Keratinocyte (primary cell): ENCODE measurements at regions not wholly inside any gene's neighbourhood (a gene's known extent, or its start where the extent isn't known, plus 50 kb on each side); places are given as distances from the start of the nearest gene placed in this dataset.

Source experiments
- DNase-seq: peaks from one replicate; pipeline ENCODE4 v3.0.0-alpha.2; 2011; ENCODE audit warnings: low read depth, missing footprints, low spot score
- FAIRE-seq: peaks from 2 replicates; lab custom pipeline; 2011; peaks lifted over from hg19 to GRCh38; lab: Jason Lieb, UNC
- H2AFZ ChIP-seq: 2 replicates; pipeline ENCODE4 v1.6.0; 2012; ENCODE audit warnings: low read length, control low read depth, inconsistent platforms; ENCODE audit not compliant: control insufficient read depth
- H3K27ac ChIP-seq: 2 replicates; pipeline ENCODE4 v1.5.1; 2011; ENCODE audit warnings: low read length; ENCODE audit not compliant: control insufficient read depth, insufficient read depth
- H3K27me3 ChIP-seq: 3 replicates; pipeline ENCODE4 v1.6.0; 2011; ENCODE audit warnings: low read length; ENCODE audit not compliant: control insufficient read depth, insufficient read depth; ENCODE audit errors: extremely low read depth
- H3K36me3 ChIP-seq, 2 experiments: 2 replicates in 1 of 2; 3 replicates in 1 of 2; pipeline ENCODE4 v1.5.1; 2011; ENCODE audit warnings: low read length in 2 of 2, mild to moderate bottlenecking in 1 of 2; ENCODE audit not compliant: control insufficient read depth in 2 of 2, insufficient read depth in 2 of 2; ENCODE audit errors: extremely low read depth in 1 of 2
- H3K4me1 ChIP-seq: 3 replicates; pipeline ENCODE4 v1.5.1; 2011; ENCODE audit warnings: low read length; ENCODE audit not compliant: control insufficient read depth, insufficient read depth; ENCODE audit errors: extremely low read depth
- H3K4me2 ChIP-seq: 3 replicates; pipeline ENCODE4 v1.6.0; 2011; ENCODE audit warnings: low read depth, low read length; ENCODE audit not compliant: control insufficient read depth, insufficient read depth; ENCODE audit errors: extremely low read depth
- H3K4me3 ChIP-seq, 3 experiments: fragments of 200-600 bp in 1 of 3; sonication (generic) in 1 of 3; 2 replicates in 2 of 3; 3 replicates in 1 of 3; pipeline ENCODE4 v1.5.1; 2011 to 2016; ENCODE audit warnings: low read length in 3 of 3, mild to moderate bottlenecking in 3 of 3, control low read depth in 2 of 3, inconsistent platforms in 1 of 3, low read depth in 1 of 3, mixed read lengths in 1 of 3, mixed run types in 1 of 3, moderate library complexity in 1 of 3; ENCODE audit not compliant: control insufficient read depth in 2 of 3, insufficient read depth in 2 of 3; ENCODE audit errors: extremely low read depth in 1 of 3
- H3K79me2 ChIP-seq: 2 replicates; pipeline ENCODE4 v1.6.0; 2012; ENCODE audit warnings: low read length; ENCODE audit not compliant: control insufficient read depth, insufficient read depth
- H3K9ac ChIP-seq: 3 replicates; pipeline ENCODE4 v1.6.0; 2011; ENCODE audit warnings: low read length; ENCODE audit not compliant: control insufficient read depth, insufficient read depth; ENCODE audit errors: extremely low read depth
- H3K9me1 ChIP-seq: 3 replicates; pipeline ENCODE4 v1.6.0; 2011; ENCODE audit warnings: low read length; ENCODE audit not compliant: control insufficient read depth, insufficient read depth; ENCODE audit errors: extremely low read depth
- H3K9me3 ChIP-seq: 2 replicates; pipeline ENCODE4 v1.5.1; 2012; ENCODE audit warnings: low read depth, low read length; ENCODE audit not compliant: control insufficient read depth
- H4K20me1 ChIP-seq: 3 replicates; pipeline ENCODE4 v1.6.0; 2011; ENCODE audit warnings: low read length; ENCODE audit not compliant: control insufficient read depth, insufficient read depth; ENCODE audit errors: extremely low read depth
- CTCF ChIP-seq, 3 experiments: IDR thresholded peaks in 1 of 3; conservative IDR thresholded peaks in 1 of 3; optimal IDR thresholded peaks in 1 of 3; 2 replicates in 2 of 3; 3 replicates in 1 of 3; pipeline versions ENCODE3 to v1.5.1; 2011; ENCODE audit warnings: low read length in 3 of 3, mild to moderate bottlenecking in 3 of 3, moderate library complexity in 2 of 3, control low read depth in 1 of 3, inconsistent platforms in 1 of 3; ENCODE audit not compliant: insufficient read depth in 2 of 3; ENCODE audit errors: extremely low read depth in 1 of 3
- EZH2 ChIP-seq: IDR thresholded peaks from one replicate; pipeline ENCODE4 v1.6.1; 2012; ENCODE audit warnings: inconsistent platforms, mild to moderate bottlenecking, low read length, moderate library complexity
- dilution Hi-C: fragments of 300-500 bp; cut with MboI; formaldehyde crosslinking; loops from one replicate; pipeline ENCODE4 v1.7.0; 2020; ENCODE audit warnings: low sequenced_read_pairs; ENCODE audit not compliant: extremely low pct_ligation_motif_present

DNA sequence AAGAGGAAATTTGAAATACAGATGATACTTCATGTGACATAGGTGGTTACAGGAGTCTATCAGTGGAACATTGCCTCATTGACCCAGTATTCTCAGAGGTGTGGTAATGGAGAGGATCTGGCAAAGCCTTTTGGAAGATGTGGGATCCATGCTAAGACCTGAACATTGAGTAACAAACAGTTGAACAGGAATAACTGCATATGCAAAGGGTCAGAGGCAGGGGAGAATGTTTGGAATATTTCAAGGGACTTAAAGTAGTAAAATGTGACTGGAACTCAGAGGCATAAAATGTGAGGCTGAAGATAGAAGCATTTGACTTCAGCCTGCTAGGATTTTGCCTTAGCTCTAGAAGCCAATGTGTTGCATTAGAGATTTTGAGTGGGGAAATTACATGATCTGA lies 300.2 kb upstream of the ETAA1 start:
- no peak for TF ChIP-seq EZH2
- TF ChIP-seq CTCF (optimal IDR thresholded peaks at IDR 0.05 in 1 of 3, IDR thresholded peaks at IDR 0.05 in 1 of 3, conservative IDR thresholded peaks at IDR 0.05 in 1 of 3; ENCODE audit: extremely low read depth in 1 of 3, insufficient read depth in 2 of 3, low read length in 3 of 3) = no peak
- FAIRE-seq = no peak
- dilution Hi-C loops = no loop called here

GRCh38 chr2:67103157-67103556 lies 294.0 kb upstream of the ETAA1 start:
- Histone ChIP-seq H3K9ac (no peak overlapping the region), H3K9me3 (no peaks in the 10 kb centered on the region), H4K20me1 (no peaks in the 10 kb centered on the region), H3K9me1 (no peaks in the 10 kb centered on the region), H3K4me1 (no peaks in the 10 kb centered on the region), H3K4me3 (no peak overlapping the region), H3K27ac (no peak overlapping the region), H3K79me2 (no peaks in the 10 kb centered on the region), H3K4me2 (no peak overlapping the region), H3K36me3 (no peaks in the 10 kb centered on the region), H2AFZ (no peak overlapping the region), H3K27me3 (no peaks in the 10 kb centered on the region)
- TF ChIP-seq EZH2 (no peak), CTCF (optimal IDR thresholded peaks at IDR 0.05 in 1 of 3, IDR thresholded peaks at IDR 0.05 in 1 of 3, conservative IDR thresholded peaks at IDR 0.05 in 1 of 3; ENCODE audit: extremely low read depth in 1 of 3, insufficient read depth in 2 of 3, low read length in 3 of 3) (no peak)
- DNase-seq (no peak), FAIRE-seq (no peak)
- dilution Hi-C loops = no loop called here

More for the DNA sequence above, 300.2 kb upstream of the ETAA1 start:
- Histone ChIP-seq H3K4me1 (no peaks in the 10 kb centered on the region), H3K4me3 (no peak overlapping the region), H3K27ac (no peak overlapping the region), H3K9ac (no peak overlapping the region), H3K9me1 (no peaks in the 10 kb centered on the region), H3K4me2 (no peak overlapping the region), H4K20me1 (no peaks in the 10 kb centered on the region), H3K36me3 (no peaks in the 10 kb centered on the region), H3K9me3 (no peaks in the 10 kb centered on the region), H3K79me2 (no peaks in the 10 kb centered on the region), H2AFZ (no peak overlapping the region), H3K27me3 (no peaks in the 10 kb centered on the region)
- DNase-seq = no peak
